ENCODE measurements at regions not wholly inside any gene's neighbourhood (a gene's known extent, or its start where the extent isn't known, plus 50 kb on each side); places are given as distances from the start of the nearest gene placed in this dataset.

GRCh38 chr14:58792416-58792815 lies 154.7 kb downstream of the DACT1 start:
- no peaks in the 10 kb centered on the region for H3K9me3 ChIP-seq (ENCODE audit: control insufficient read depth in 1 of 2, low read length in 2 of 2)
- H3K36me3 ChIP-seq (ENCODE audit: control insufficient read depth in 1 of 2, insufficient read depth in 2 of 2, low read length in 2 of 2) = no peaks in the 10 kb centered on the region
- no peaks in the 10 kb centered on the region for H3K27me3 ChIP-seq (ENCODE audit: control insufficient read depth in 1 of 2, insufficient read depth in 2 of 2, low read length in 2 of 2)
- H3K4me3 ChIP-seq (ENCODE audit: low read depth in 1 of 2, low read length in 2 of 2) = no peak overlapping the region
- peaks cover 5 to 28% of the 10 kb centered on the region in 2 donors for H3K4me1 ChIP-seq (ENCODE audit: control insufficient read depth in 1 of 2, insufficient read depth in 2 of 2, low read length in 2 of 2)
- H3K27ac ChIP-seq (ENCODE audit: low read depth, low read length) = no peak overlapping the region
- no peak overlapping the region for H3K9ac ChIP-seq (ENCODE audit: low read depth in 1 of 2, low read length in 2 of 2)

- no peaks in the 10 kb centered on the region for H3K27me3 ChIP-seq (ENCODE audit: control insufficient read depth in 1 of 2, insufficient read depth in 2 of 2, low read length in 2 of 2)
- no peaks in the 10 kb centered on the region for H3K9me3 ChIP-seq (ENCODE audit: control insufficient read depth in 1 of 2, low read length in 2 of 2)
These were observed 155.5 kb downstream of the DACT1 start for GRCh38 chr14:58793131-58793740.

GRCh38 chr14:58794993-58795762 lies 157.4 kb downstream of the DACT1 start:
- H3K27ac ChIP-seq (ENCODE audit: low read depth, low read length) = no peak overlapping the region
- H3K9me3 ChIP-seq (ENCODE audit: control insufficient read depth in 1 of 2, low read length in 2 of 2) = no peaks in the 10 kb centered on the region
- no peak overlapping the region for H3K9ac ChIP-seq (ENCODE audit: low read depth in 1 of 2, low read length in 2 of 2)
- no peak overlapping the region for H3K4me3 ChIP-seq (ENCODE audit: low read depth in 1 of 2, low read length in 2 of 2)
- H3K36me3 ChIP-seq (ENCODE audit: control insufficient read depth in 1 of 2, insufficient read depth in 2 of 2, low read length in 2 of 2) = no peaks in the 10 kb centered on the region
- H3K27me3 ChIP-seq (ENCODE audit: control insufficient read depth in 1 of 2, insufficient read depth in 2 of 2, low read length in 2 of 2) = no peaks in the 10 kb centered on the region
- H3K4me1 ChIP-seq (ENCODE audit: control insufficient read depth in 1 of 2, insufficient read depth in 2 of 2, low read length in 2 of 2) = peaks cover 5 to 28% of the 10 kb centered on the region in 2 donors

More at GRCh38 chr14:58793131-58793740, 155.5 kb downstream of the DACT1 start:
- no peak overlapping the region for H3K4me3 ChIP-seq (ENCODE audit: low read depth in 1 of 2, low read length in 2 of 2)
- H3K36me3 ChIP-seq (ENCODE audit: control insufficient read depth in 1 of 2, insufficient read depth in 2 of 2, low read length in 2 of 2) = no peaks in the 10 kb centered on the region
- H3K9ac ChIP-seq (ENCODE audit: low read depth in 1 of 2, low read length in 2 of 2) = no peak overlapping the region
- no peak overlapping the region for H3K27ac ChIP-seq (ENCODE audit: low read depth, low read length)
- peaks cover 5 to 28% of the 10 kb centered on the region in 2 donors for H3K4me1 ChIP-seq (ENCODE audit: control insufficient read depth in 1 of 2, insufficient read depth in 2 of 2, low read length in 2 of 2)

GRCh38 chr14:58796242-58797009 lies 158.7 kb downstream of the DACT1 start:
- no peak overlapping the region for H3K9ac ChIP-seq (ENCODE audit: low read depth in 1 of 2, low read length in 2 of 2)
- H3K36me3 ChIP-seq (ENCODE audit: control insufficient read depth in 1 of 2, insufficient read depth in 2 of 2, low read length in 2 of 2) = no peaks in the 10 kb centered on the region
- no peaks in the 10 kb centered on the region for H3K9me3 ChIP-seq (ENCODE audit: control insufficient read depth in 1 of 2, low read length in 2 of 2)
- H3K4me1 ChIP-seq (ENCODE audit: control insufficient read depth in 1 of 2, insufficient read depth in 2 of 2, low read length in 2 of 2) = peaks cover 5 to 28% of the 10 kb centered on the region in 2 donors
- H3K4me3 ChIP-seq (ENCODE audit: low read depth in 1 of 2, low read length in 2 of 2) = no peak overlapping the region
- no peak overlapping the region for H3K27ac ChIP-seq (ENCODE audit: low read depth, low read length)
- H3K27me3 ChIP-seq (ENCODE audit: control insufficient read depth in 1 of 2, insufficient read depth in 2 of 2, low read length in 2 of 2) = no peaks in the 10 kb centered on the region

GRCh38 chr14:58797010-58797429 lies 159.3 kb downstream of the DACT1 start:
- no peak overlapping the region for H3K9ac ChIP-seq (ENCODE audit: low read depth in 1 of 2, low read length in 2 of 2)
- peaks cover 5 to 28% of the 10 kb centered on the region in 2 donors for H3K4me1 ChIP-seq (ENCODE audit: control insufficient read depth in 1 of 2, insufficient read depth in 2 of 2, low read length in 2 of 2)
- no peak overlapping the region for H3K4me3 ChIP-seq (ENCODE audit: low read depth in 1 of 2, low read length in 2 of 2)
- H3K27me3 ChIP-seq (ENCODE audit: control insufficient read depth in 1 of 2, insufficient read depth in 2 of 2, low read length in 2 of 2) = no peaks in the 10 kb centered on the region
- H3K9me3 ChIP-seq (ENCODE audit: control insufficient read depth in 1 of 2, low read length in 2 of 2) = no peaks in the 10 kb centered on the region
- H3K27ac ChIP-seq (ENCODE audit: low read depth, low read length) = no peak overlapping the region
- no peaks in the 10 kb centered on the region for H3K36me3 ChIP-seq (ENCODE audit: control insufficient read depth in 1 of 2, insufficient read depth in 2 of 2, low read length in 2 of 2)

- no peaks in the 10 kb centered on the region for H3K27me3 ChIP-seq (ENCODE audit: control insufficient read depth in 1 of 2, insufficient read depth in 2 of 2, low read length in 2 of 2)
- H3K9me3 ChIP-seq (ENCODE audit: control insufficient read depth in 1 of 2, low read length in 2 of 2) = no peaks in the 10 kb centered on the region
- H3K4me3 ChIP-seq (ENCODE audit: low read depth in 1 of 2, low read length in 2 of 2) = no peak overlapping the region
- no peak overlapping the region for H3K9ac ChIP-seq (ENCODE audit: low read depth in 1 of 2, low read length in 2 of 2)
- H3K36me3 ChIP-seq (ENCODE audit: control insufficient read depth in 1 of 2, insufficient read depth in 2 of 2, low read length in 2 of 2) = no peaks in the 10 kb centered on the region
- H3K27ac ChIP-seq (ENCODE audit: low read depth, low read length) = no peak overlapping the region
- peaks cover 0 to 19% of the 10 kb centered on the region in 2 donors for H3K4me1 ChIP-seq (ENCODE audit: control insufficient read depth in 1 of 2, insufficient read depth in 2 of 2, low read length in 2 of 2)
These were observed 160.4 kb downstream of the DACT1 start for GRCh38 chr14:58798173-58798572.

GRCh38 chr14:58801086-58801485 lies 163.3 kb downstream of the DACT1 start:
- H3K9me3 ChIP-seq (ENCODE audit: control insufficient read depth in 1 of 2, low read length in 2 of 2) = no peaks in the 10 kb centered on the region
- no peak overlapping the region for H3K27ac ChIP-seq (ENCODE audit: low read depth, low read length)
- no peak overlapping the region for H3K4me3 ChIP-seq (ENCODE audit: low read depth in 1 of 2, low read length in 2 of 2)
- peaks cover 0 to 9% of the 10 kb centered on the region in 2 donors for H3K4me1 ChIP-seq (ENCODE audit: control insufficient read depth in 1 of 2, insufficient read depth in 2 of 2, low read length in 2 of 2)
- H3K9ac ChIP-seq (ENCODE audit: low read depth in 1 of 2, low read length in 2 of 2) = no peak overlapping the region
- H3K36me3 ChIP-seq (ENCODE audit: control insufficient read depth in 1 of 2, insufficient read depth in 2 of 2, low read length in 2 of 2) = no peaks in the 10 kb centered on the region
- H3K27me3 ChIP-seq (ENCODE audit: control insufficient read depth in 1 of 2, insufficient read depth in 2 of 2, low read length in 2 of 2) = no peaks in the 10 kb centered on the region

GRCh38 chr14:58805057-58805456 lies 167.3 kb downstream of the DACT1 start:
- H3K27ac ChIP-seq (ENCODE audit: low read depth, low read length) = no peak overlapping the region
- H3K36me3 ChIP-seq (ENCODE audit: control insufficient read depth in 1 of 2, insufficient read depth in 2 of 2, low read length in 2 of 2) = no peaks in the 10 kb centered on the region
- H3K4me3 ChIP-seq (ENCODE audit: low read depth in 1 of 2, low read length in 2 of 2) = no peak overlapping the region
- peaks cover 0 to 5% of the 10 kb centered on the region in 2 donors for H3K4me1 ChIP-seq (ENCODE audit: control insufficient read depth in 1 of 2, insufficient read depth in 2 of 2, low read length in 2 of 2)
- H3K27me3 ChIP-seq (ENCODE audit: control insufficient read depth in 1 of 2, insufficient read depth in 2 of 2, low read length in 2 of 2) = no peaks in the 10 kb centered on the region
- no peaks in the 10 kb centered on the region for H3K9me3 ChIP-seq (ENCODE audit: control insufficient read depth in 1 of 2, low read length in 2 of 2)
- no peak overlapping the region for H3K9ac ChIP-seq (ENCODE audit: low read depth in 1 of 2, low read length in 2 of 2)

- H3K4me3 ChIP-seq (ENCODE audit: low read depth in 1 of 2, low read length in 2 of 2) = no peak overlapping the region
- H3K9me3 ChIP-seq (ENCODE audit: control insufficient read depth in 1 of 2, low read length in 2 of 2) = no peaks in the 10 kb centered on the region
- no peak overlapping the region for H3K9ac ChIP-seq (ENCODE audit: low read depth in 1 of 2, low read length in 2 of 2)
These were observed 168.0 kb downstream of the DACT1 start for GRCh38 chr14:58805605-58806409.

More at GRCh38 chr14:58805605-58806409, 168.0 kb downstream of the DACT1 start:
- Histone ChIP-seq H3K27ac (ENCODE audit: low read depth, low read length) (no peak overlapping the region), H3K36me3 (ENCODE audit: control insufficient read depth in 1 of 2, insufficient read depth in 2 of 2, low read length in 2 of 2) (no peaks in the 10 kb centered on the region), H3K27me3 (ENCODE audit: control insufficient read depth in 1 of 2, insufficient read depth in 2 of 2, low read length in 2 of 2) (no peaks in the 10 kb centered on the region), H3K4me1 (ENCODE audit: control insufficient read depth in 1 of 2, insufficient read depth in 2 of 2, low read length in 2 of 2) (peaks cover 0 to 5% of the 10 kb centered on the region in 2 donors)

Data from duodenal mucosa (tissue), 2 donors.